Activated naive CD4-positive, alpha-beta T cell treated with anti-CD3 and anti-CD28 coated beads, Interleukin-2, amount 10 ng/mL, durations not matched to agents 7 days and 5 days (primary cell): ENCODE measurements at regions not wholly inside any gene's neighbourhood (a gene's known extent, or its start where the extent isn't known, plus 50 kb on each side); places are given as distances from the start of the nearest gene placed in this dataset.

ENCODE experiments used
- CTCF ChIA-PET: fragments of 350-600 bp; sonication (Branson Sonifier 250); formaldehyde crosslinking; loops from one replicate; lab custom pipeline; 2021; ENCODE audit warnings: antibody characterized with exemption; lab: Charles Lee
- DNase-seq: peaks from one replicate; pipeline ENCODE4 v3.0.0-alpha.2; 2020
- H3K27ac Mint-ChIP-seq: one replicate; pipeline ENCODE4 v1.8.0; 2021; ENCODE audit warnings: mild to moderate bottlenecking, moderate library complexity, mixed read lengths
- H3K27me3 Mint-ChIP-seq: one replicate; pipeline ENCODE4 v1.8.0; 2021; ENCODE audit warnings: mild to moderate bottlenecking, mixed read lengths
- H3K36me3 Mint-ChIP-seq: one replicate; pipeline ENCODE4 v1.8.0; 2021; ENCODE audit warnings: mixed read lengths
- H3K4me1 Mint-ChIP-seq: one replicate; pipeline ENCODE4 v1.8.0; 2021; ENCODE audit warnings: mixed read lengths
- H3K4me3 Mint-ChIP-seq: one replicate; pipeline ENCODE4 v1.8.0; 2021; ENCODE audit warnings: mild to moderate bottlenecking, moderate library complexity, mixed read lengths
- H3K9me3 Mint-ChIP-seq: one replicate; pipeline ENCODE4 v1.8.0; 2021; ENCODE audit warnings: mixed read lengths

GRCh38 chr12:111156304-111156703, 212.6 kb downstream of the PHETA1 start:
- Mint-ChIP-seq H3K36me3 (no peaks in the 10 kb centered on the region), H3K9me3 (no peaks in the 10 kb centered on the region), H3K4me1 (no peaks in the 10 kb centered on the region), H3K4me3 (no peak overlapping the region), H3K27me3 (peaks cover 13% of the 10 kb centered on the region), H3K27ac (no peak overlapping the region)
- CTCF ChIA-PET = no interaction called here
- DNase-seq = no peak

- H3K4me1 Mint-ChIP-seq = no peaks in the 10 kb centered on the region
- DNase-seq = no peak
- no peak overlapping the region for H3K27ac Mint-ChIP-seq
- no peak overlapping the region for H3K4me3 Mint-ChIP-seq
- CTCF ChIA-PET = no interaction called here
- no peaks in the 10 kb centered on the region for H3K36me3 Mint-ChIP-seq
- peaks cover 9% of the 10 kb centered on the region for H3K27me3 Mint-ChIP-seq
- H3K9me3 Mint-ChIP-seq = no peaks in the 10 kb centered on the region
Measured at GRCh38 chr12:111155521-111155920, 213.4 kb downstream of the PHETA1 start.

GRCh38 chr12:111155020-111155419, 213.9 kb downstream of the PHETA1 start:
- Mint-ChIP-seq H3K4me1 (no peaks in the 10 kb centered on the region), H3K27ac (no peak overlapping the region), H3K27me3 (peaks cover 13% of the 10 kb centered on the region), H3K4me3 (no peak overlapping the region), H3K36me3 (no peaks in the 10 kb centered on the region), H3K9me3 (no peaks in the 10 kb centered on the region)
- CTCF ChIA-PET = no interaction called here
- DNase-seq = no peak

GRCh38 chr12:111154147-111154834, 214.6 kb downstream of the PHETA1 start:
- Mint-ChIP-seq H3K4me1 (no peaks in the 10 kb centered on the region), H3K9me3 (no peaks in the 10 kb centered on the region), H3K4me3 (no peak overlapping the region), H3K27ac (no peak overlapping the region), H3K36me3 (no peaks in the 10 kb centered on the region), H3K27me3 (peaks cover 14% of the 10 kb centered on the region)
- no peak for DNase-seq
- CTCF ChIA-PET = no interaction called here

GRCh38 chr12:111152561-111152960, 216.3 kb downstream of the PHETA1 start:
- H3K36me3 Mint-ChIP-seq = no peaks in the 10 kb centered on the region
- DNase-seq = no peak
- no peaks in the 10 kb centered on the region for H3K4me1 Mint-ChIP-seq
- no peaks in the 10 kb centered on the region for H3K9me3 Mint-ChIP-seq
- peaks cover 14% of the 10 kb centered on the region for H3K27me3 Mint-ChIP-seq
- CTCF ChIA-PET = no interaction called here
- no peak overlapping the region for H3K4me3 Mint-ChIP-seq
- no peak overlapping the region for H3K27ac Mint-ChIP-seq

- H3K4me3 Mint-ChIP-seq = no peak overlapping the region
- H3K27ac Mint-ChIP-seq = no peak overlapping the region
- H3K4me1 Mint-ChIP-seq = no peaks in the 10 kb centered on the region
- H3K9me3 Mint-ChIP-seq = no peaks in the 10 kb centered on the region
- H3K36me3 Mint-ChIP-seq = no peaks in the 10 kb centered on the region
- no peak for DNase-seq
- CTCF ChIA-PET = no interaction called here
- H3K27me3 Mint-ChIP-seq = peaks cover 13% of the 10 kb centered on the region
Measured at GRCh38 chr12:111150921-111151840, 217.7 kb downstream of the PHETA1 start.

GRCh38 chr12:111150360-111150759, 218.5 kb downstream of the PHETA1 start:
- no peak for DNase-seq
- Mint-ChIP-seq H3K4me1 (no peaks in the 10 kb centered on the region), H3K4me3 (no peak overlapping the region), H3K9me3 (no peaks in the 10 kb centered on the region), H3K27ac (no peak overlapping the region), H3K27me3 (peaks cover 10% of the 10 kb centered on the region), H3K36me3 (no peaks in the 10 kb centered on the region)
- CTCF ChIA-PET = no interaction called here

GRCh38 chr12:111149299-111149698, 219.6 kb downstream of the PHETA1 start:
- Mint-ChIP-seq H3K9me3 (no peaks in the 10 kb centered on the region), H3K4me3 (no peak overlapping the region), H3K36me3 (no peaks in the 10 kb centered on the region), H3K4me1 (no peaks in the 10 kb centered on the region), H3K27ac (no peak overlapping the region), H3K27me3 (peaks cover 12% of the 10 kb centered on the region)
- CTCF ChIA-PET = no interaction called here
- DNase-seq = no peak

GRCh38 chr12:111148005-111148404, 220.9 kb downstream of the PHETA1 start:
- H3K27me3 Mint-ChIP-seq = peaks cover 14% of the 10 kb centered on the region
- H3K9me3 Mint-ChIP-seq = no peaks in the 10 kb centered on the region
- no peak overlapping the region for H3K27ac Mint-ChIP-seq
- H3K4me3 Mint-ChIP-seq = no peak overlapping the region
- no peaks in the 10 kb centered on the region for H3K36me3 Mint-ChIP-seq
- DNase-seq = no peak
- CTCF ChIA-PET = no interaction called here
- no peaks in the 10 kb centered on the region for H3K4me1 Mint-ChIP-seq

- H3K9me3 Mint-ChIP-seq = no peaks in the 10 kb centered on the region
- no peak overlapping the region for H3K27ac Mint-ChIP-seq
- H3K36me3 Mint-ChIP-seq = no peaks in the 10 kb centered on the region
- no peak for DNase-seq
- H3K4me1 Mint-ChIP-seq = no peaks in the 10 kb centered on the region
- H3K4me3 Mint-ChIP-seq = no peak overlapping the region
- H3K27me3 Mint-ChIP-seq = peaks cover 11% of the 10 kb centered on the region
- CTCF ChIA-PET = no interaction called here
Measured at GRCh38 chr12:111143271-111143670, 222.9 kb upstream of the MYL2 start.

- CTCF ChIA-PET = no interaction called here
- no peak overlapping the region for H3K27ac Mint-ChIP-seq
- H3K27me3 Mint-ChIP-seq = peaks cover 11% of the 10 kb centered on the region
- no peaks in the 10 kb centered on the region for H3K4me1 Mint-ChIP-seq
- DNase-seq = no peak
- H3K4me3 Mint-ChIP-seq = no peak overlapping the region
- no peaks in the 10 kb centered on the region for H3K36me3 Mint-ChIP-seq
- H3K9me3 Mint-ChIP-seq = no peaks in the 10 kb centered on the region
Measured at GRCh38 chr12:111141205-111141604, 220.8 kb upstream of the MYL2 start.

- no peaks in the 10 kb centered on the region for H3K4me1 Mint-ChIP-seq
- H3K27ac Mint-ChIP-seq = no peak overlapping the region
- H3K9me3 Mint-ChIP-seq = peaks cover 4% of the 10 kb centered on the region
- H3K36me3 Mint-ChIP-seq = no peaks in the 10 kb centered on the region
- peaks cover 12% of the 10 kb centered on the region for H3K27me3 Mint-ChIP-seq
- CTCF ChIA-PET = no interaction called here
- no peak overlapping the region for H3K4me3 Mint-ChIP-seq
- no peak for DNase-seq
Measured at GRCh38 chr12:111138016-111138415, 217.6 kb upstream of the MYL2 start.

GRCh38 chr12:111135293-111135832, 215.0 kb upstream of the MYL2 start:
- H3K27ac Mint-ChIP-seq = no peak overlapping the region

GRCh38 chr12:111130336-111130735, 210.0 kb upstream of the MYL2 start:
- H3K27me3 Mint-ChIP-seq = peaks cover 7% of the 10 kb centered on the region
- no peak for DNase-seq
- peaks cover 4% of the 10 kb centered on the region for H3K9me3 Mint-ChIP-seq
- CTCF ChIA-PET = no interaction called here
- H3K36me3 Mint-ChIP-seq = no peaks in the 10 kb centered on the region
- no peak overlapping the region for H3K27ac Mint-ChIP-seq
- H3K4me3 Mint-ChIP-seq = no peak overlapping the region
- H3K4me1 Mint-ChIP-seq = no peaks in the 10 kb centered on the region

More at GRCh38 chr12:111135293-111135832, 215.0 kb upstream of the MYL2 start:
- no peaks in the 10 kb centered on the region for H3K4me1 Mint-ChIP-seq
- peaks cover 4% of the 10 kb centered on the region for H3K9me3 Mint-ChIP-seq
- no peaks in the 10 kb centered on the region for H3K36me3 Mint-ChIP-seq
- H3K27me3 Mint-ChIP-seq = peaks cover 15% of the 10 kb centered on the region
- CTCF ChIA-PET = interaction anchor here (0.6 kb wide), 1 partner anchor 261 kb away, joined by 3 read pairs; no protein-coding TSS in a partner anchor
- no peak for DNase-seq
- H3K4me3 Mint-ChIP-seq = no peak overlapping the region
